Small intestine (tissue), 7 donors: ENCODE measurements at regions not wholly inside any gene's neighbourhood (a gene's known extent, or its start where the extent isn't known, plus 50 kb on each side); places are given as distances from the start of the nearest gene placed in this dataset.

ENCODE experiments used
- DNase-seq, 2 donors: peaks; one replicate each; pipeline versions ENCODE4 v3.0.0 to v3.0.0-alpha.2; 2013
- FAIRE-seq: peaks from 2 replicates; lab custom pipeline; 2012; peaks lifted over from hg19 to GRCh38; lab: Jason Lieb, UNC
- H3K27ac ChIP-seq, 3 donors: one replicate each; pipeline ENCODE4 v1.5.1; 2013; ENCODE audit warnings: low read length in 2 of 3, mild to moderate bottlenecking in 2 of 3, control low read depth in 1 of 3, inconsistent platforms in 1 of 3, low read depth in 1 of 3, moderate library complexity in 1 of 3
- H3K27me3 ChIP-seq, 3 donors: one replicate each; pipeline ENCODE4 v1.6.1; 2013; ENCODE audit warnings: low read length in 3 of 3, inconsistent platforms in 1 of 3; ENCODE audit not compliant: control insufficient read depth in 3 of 3, insufficient read depth in 3 of 3
- H3K36me3 ChIP-seq, 3 donors: one replicate each; pipeline ENCODE4 v1.6.1; 2013; ENCODE audit warnings: low read length in 3 of 3, inconsistent platforms in 1 of 3, low read depth in 1 of 3, mild to moderate bottlenecking in 1 of 3, moderate library complexity in 1 of 3; ENCODE audit not compliant: control insufficient read depth in 3 of 3, insufficient read depth in 2 of 3
- H3K4me1 ChIP-seq, 3 donors: one replicate each; pipeline ENCODE4 v1.6.1; 2013; ENCODE audit warnings: low read length in 2 of 3, inconsistent platforms in 1 of 3, low read depth in 1 of 3, mild to moderate bottlenecking in 1 of 3, moderate library complexity in 1 of 3; ENCODE audit not compliant: control insufficient read depth in 3 of 3, insufficient read depth in 2 of 3
- H3K4me3 ChIP-seq, 3 donors: one replicate each; pipeline ENCODE4 v1.5.1; 2013; ENCODE audit warnings: low read length in 3 of 3, control low read depth in 1 of 3, inconsistent platforms in 1 of 3, low read depth in 1 of 3, mild to moderate bottlenecking in 1 of 3, moderate library complexity in 1 of 3
- H3K9me3 ChIP-seq, 2 donors: one replicate each; pipeline ENCODE4 v1.6.1; 2013; ENCODE audit warnings: low read depth in 1 of 2, low read length in 1 of 2; ENCODE audit not compliant: control insufficient read depth in 2 of 2, insufficient read depth in 1 of 2
- WGBS, 3 donors: extraction: QIAGEN DNeasy Blood & Tissue Kit; methylation state at CpG; one replicate each; pipeline ENCODE4 v1.1.7; 2013; 5-methylcytosine and 5-hydroxymethylcytosine counted together
- donor health status: healthy with polysubstance abuse.
- donor health status: control.
- donor health status: control.
- donor health status: Bipolar disorder and iron deficiency.
- donor health status: healthy.

DNA sequence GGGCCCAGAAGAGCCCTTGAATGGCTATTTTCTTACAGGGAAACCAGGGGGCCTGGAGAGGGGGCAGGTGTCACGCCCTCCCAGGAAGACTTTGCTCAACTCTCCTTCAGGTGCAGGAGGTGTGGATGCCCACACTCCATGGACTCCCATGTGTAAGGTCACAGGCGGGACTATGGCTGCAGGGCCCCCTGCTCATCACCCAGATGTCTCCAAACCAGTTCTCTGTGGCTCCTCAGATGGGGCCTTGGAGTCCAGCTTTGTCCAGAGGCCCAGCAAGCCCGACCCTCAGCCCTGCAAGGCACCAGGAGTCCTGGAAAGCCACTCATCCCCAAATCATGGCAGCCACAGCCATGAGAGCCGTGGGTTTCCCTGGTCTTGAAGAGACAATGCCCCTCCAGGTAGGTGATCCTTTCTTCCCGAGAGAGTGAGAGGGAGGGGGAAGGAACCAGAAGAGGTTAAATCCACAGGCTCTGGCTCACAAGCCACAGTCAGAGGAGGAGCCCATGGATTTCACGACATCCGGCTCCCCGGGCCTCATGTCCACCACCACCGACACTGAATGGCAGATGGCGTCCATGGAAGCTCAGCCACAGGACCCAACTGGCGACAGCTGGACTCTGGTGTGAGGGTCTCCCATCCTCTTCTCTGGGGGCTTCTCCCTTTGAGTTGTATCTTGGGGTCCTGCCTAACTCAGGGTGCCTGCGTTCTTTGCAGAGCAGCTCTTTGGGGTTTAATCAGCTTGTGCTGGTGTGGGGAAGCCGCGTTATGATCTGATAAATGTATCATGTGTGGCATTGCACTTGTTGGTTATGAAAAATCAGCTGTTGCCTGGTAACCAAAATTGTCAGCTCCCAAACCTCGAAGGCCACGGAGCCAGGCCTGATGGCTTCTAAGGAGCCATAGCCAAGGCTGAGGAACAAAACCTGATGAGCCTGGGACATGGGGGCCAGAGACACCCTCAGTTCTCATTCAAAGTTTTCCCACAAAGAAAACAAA lies 620.4 kb downstream of the BRD1 start:
- H3K4me1 ChIP-seq: no peaks in the 10 kb centered on the region
- no peak overlapping the region for H3K27ac ChIP-seq
- no peaks in the 10 kb centered on the region for H3K9me3 ChIP-seq
- H3K27me3 ChIP-seq: no peaks in the 10 kb centered on the region
- 67 to 76% (median 70%) methylated on average over 16 of the region's 16 CpGs for whole genome bisulfite sequencing, 3 donors
- H3K36me3 ChIP-seq: no peaks in the 10 kb centered on the region
- FAIRE-seq (no peak), DNase-seq (no peak)
- H3K4me3 ChIP-seq: no peak overlapping the region

DNA sequence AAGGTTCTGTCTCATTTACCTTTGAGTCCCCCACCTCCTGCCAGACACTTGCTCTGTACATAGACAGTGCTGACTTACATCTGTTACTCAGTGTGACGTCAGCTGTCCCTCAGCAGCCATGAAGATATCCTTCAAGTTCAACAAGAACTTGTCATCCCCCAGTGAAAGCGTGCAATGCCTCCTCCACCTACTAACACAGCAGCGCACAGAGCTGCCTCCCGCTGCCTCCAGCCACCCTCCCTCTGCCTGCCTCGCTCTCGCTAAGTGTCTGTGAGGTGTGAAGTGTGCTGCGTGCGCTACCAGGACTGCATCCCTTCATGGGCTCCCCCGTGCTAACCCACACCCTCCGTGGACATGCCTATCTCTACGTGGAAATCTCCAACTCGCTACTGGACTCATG lies 621.4 kb downstream of the BRD1 start:
- Histone ChIP-seq H3K36me3 (no peaks in the 10 kb centered on the region), H3K4me1 (no peaks in the 10 kb centered on the region), H3K27me3 (no peaks in the 10 kb centered on the region), H3K9me3 (no peaks in the 10 kb centered on the region), H3K4me3 (no peak overlapping the region), H3K27ac (no peak overlapping the region)
- WGBS, 3 donors: 83 to 88% (median 86%) methylated on average over 12 of the region's 12 CpGs
- FAIRE-seq (no peak), DNase-seq (no peak)

DNA sequence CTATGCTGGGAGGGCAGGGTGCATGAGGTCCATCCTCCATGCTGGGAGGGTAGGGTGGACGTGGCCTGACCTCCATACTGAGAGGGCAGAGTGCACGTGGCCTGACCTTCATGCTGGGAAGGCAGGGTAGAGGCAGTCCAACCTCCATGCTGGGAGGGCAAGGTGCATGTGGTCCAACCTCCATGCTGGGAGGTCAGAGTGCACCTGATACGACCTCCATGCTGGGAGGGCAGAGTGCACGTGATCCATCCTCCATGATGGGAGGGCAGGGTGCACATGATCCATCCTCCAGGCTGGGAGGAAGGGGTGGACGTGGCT lies 622.2 kb downstream of the BRD1 start:
- H3K4me3 ChIP-seq: no peak overlapping the region
- H3K9me3 ChIP-seq: no peaks in the 10 kb centered on the region
- WGBS, 3 donors: 21 to 57% (median 31%) methylated on average over 5 of the region's 5 CpGs
- no peaks in the 10 kb centered on the region for H3K4me1 ChIP-seq
- FAIRE-seq (no peak), DNase-seq (no peak)
- H3K27ac ChIP-seq: no peak overlapping the region
- H3K36me3 ChIP-seq: no peaks in the 10 kb centered on the region
- H3K27me3 ChIP-seq: no peaks in the 10 kb centered on the region

- FAIRE-seq (no peak), DNase-seq (no peak)
- no peak overlapping the region for H3K27ac ChIP-seq
- H3K4me1 ChIP-seq: no peaks in the 10 kb centered on the region
- no peaks in the 10 kb centered on the region for H3K9me3 ChIP-seq
- H3K27me3 ChIP-seq: no peaks in the 10 kb centered on the region
- H3K4me3 ChIP-seq: no peak overlapping the region
- 79 to 85% (median 79%) methylated on average over 22 of the region's 22 CpGs for WGBS, 3 donors
- H3K36me3 ChIP-seq: no peaks in the 10 kb centered on the region
Observed at GRCh38 chr22:49204599-49205482, 622.8 kb downstream of the BRD1 start.

GRCh38 chr22:49203859-49204598 lies 623.6 kb downstream of the BRD1 start:
- Histone ChIP-seq H3K36me3 (no peaks in the 10 kb centered on the region), H3K27me3 (no peaks in the 10 kb centered on the region), H3K4me3 (no peak overlapping the region), H3K4me1 (no peaks in the 10 kb centered on the region), H3K27ac (no peak overlapping the region), H3K9me3 (no peaks in the 10 kb centered on the region)
- whole genome bisulfite sequencing, 3 donors: 71 to 80% (median 78%) methylated on average over 32 of the region's 32 CpGs
- DNase-seq (no peak), FAIRE-seq (no peak)

- Histone ChIP-seq H3K4me1 (no peaks in the 10 kb centered on the region), H3K4me3 (no peak overlapping the region), H3K27ac (no peak overlapping the region), H3K27me3 (no peaks in the 10 kb centered on the region), H3K9me3 (no peaks in the 10 kb centered on the region), H3K36me3 (no peaks in the 10 kb centered on the region)
- no peak for FAIRE-seq
- 67 to 78% (median 71%) methylated on average over 37 to 38 of the region's 38 CpGs for WGBS, 3 donors
- no peak for DNase-seq
Observed at GRCh38 chr22:49203091-49203858, 624.4 kb downstream of the BRD1 start.

- DNase-seq (no peak), FAIRE-seq (no peak)
- no peaks in the 10 kb centered on the region for H3K27me3 ChIP-seq
- H3K27ac ChIP-seq: no peak overlapping the region
- H3K36me3 ChIP-seq: no peaks in the 10 kb centered on the region
- H3K4me3 ChIP-seq: no peak overlapping the region
- H3K9me3 ChIP-seq: no peaks in the 10 kb centered on the region
- H3K4me1 ChIP-seq: no peaks in the 10 kb centered on the region
- 68 to 81% (median 77%) methylated on average over 8 of the region's 8 CpGs for WGBS, 3 donors
Observed at GRCh38 chr22:49202226-49202625, 625.4 kb downstream of the BRD1 start.
